T-helper 2 cell treated with Interferon-gamma antibody and Interleukin-4, amounts not matched to agents 100 ng/mL and 5 ng/mL, for 36 hours (primary cell): ENCODE measurements at regions not wholly inside any gene's neighbourhood (a gene's known extent, or its start where the extent isn't known, plus 50 kb on each side); places are given as distances from the start of the nearest gene placed in this dataset.

Experiments used
- intact Hi-C: fragments of 100-400 bp; cut with micrococcal nuclease; formaldehyde crosslinking; loops from one replicate; pipeline ENCODE4 v1.15.1; 2023

GRCh38 chr9:12874395-12874794 lies 99.6 kb downstream of the LURAP1L start:
- intact Hi-C loops, result no loop called here

- intact Hi-C loops, result no loop called here
Observed at GRCh38 chr9:12875191-12875590, 100.4 kb downstream of the LURAP1L start.

GRCh38 chr9:12876872-12877271 lies 102.1 kb downstream of the LURAP1L start:
- intact Hi-C loops, result no loop called here

GRCh38 chr9:12878351-12878978 lies 103.6 kb downstream of the LURAP1L start:
- intact Hi-C loops, result no loop called here

- intact Hi-C loops, result loop anchor here (10.0 kb wide), 1 partner anchor 45 kb away; no protein-coding TSS in a partner anchor
Observed at GRCh38 chr9:12879961-12880360, 105.1 kb downstream of the LURAP1L start.

- intact Hi-C loops, result loop anchor here (10.0 kb wide), 1 partner anchor 46 kb away; no protein-coding TSS in a partner anchor
Observed at GRCh38 chr9:12880406-12881015, 105.7 kb downstream of the LURAP1L start.

GRCh38 chr9:12882430-12882829 lies 107.6 kb downstream of the LURAP1L start:
- intact Hi-C loops, result loop anchor here (10.0 kb wide), 1 partner anchor 48 kb away; no protein-coding TSS in a partner anchor

- intact Hi-C loops, result loop anchor here (10.0 kb wide), 1 partner anchor 50 kb away; no protein-coding TSS in a partner anchor
Observed at GRCh38 chr9:12884736-12885395, 110.0 kb downstream of the LURAP1L start.

- intact Hi-C loops, result loop anchor here (10.0 kb wide), 1 partner anchor 55 kb away; no protein-coding TSS in a partner anchor
Observed at GRCh38 chr9:12889402-12890106, 114.7 kb downstream of the LURAP1L start.

- intact Hi-C loops, result no loop called here
Observed at GRCh38 chr9:12891588-12891987, 116.8 kb downstream of the LURAP1L start.

- intact Hi-C loops, result no loop called here
Observed at GRCh38 chr9:12903316-12903715, 128.5 kb downstream of the LURAP1L start.

- intact Hi-C loops, result no loop called here
Observed at GRCh38 chr9:12904261-12905000, 129.6 kb downstream of the LURAP1L start.

GRCh38 chr9:12906646-12907045 lies 131.8 kb downstream of the LURAP1L start:
- intact Hi-C loops, result no loop called here

GRCh38 chr9:12908895-12909294 lies 134.1 kb downstream of the LURAP1L start:
- intact Hi-C loops, result no loop called here

GRCh38 chr9:12915366-12915954 lies 140.6 kb downstream of the LURAP1L start:
- intact Hi-C loops, result no loop called here

GRCh38 chr9:12916042-12916441 lies 141.2 kb downstream of the LURAP1L start:
- intact Hi-C loops, result no loop called here

- intact Hi-C loops, result no loop called here
Observed at GRCh38 chr9:12920437-12920836, 145.6 kb downstream of the LURAP1L start.

- intact Hi-C loops, result no loop called here
Observed at GRCh38 chr9:12921621-12922020, 146.8 kb downstream of the LURAP1L start.

GRCh38 chr9:12922224-12922866 lies 147.5 kb downstream of the LURAP1L start:
- intact Hi-C loops, result no loop called here

- intact Hi-C loops, result no loop called here
Observed at GRCh38 chr9:12923468-12924009, 148.7 kb downstream of the LURAP1L start.
